ENCODE measurements at regions not wholly inside any gene's neighbourhood (a gene's known extent, or its start where the extent isn't known, plus 50 kb on each side); places are given as distances from the start of the nearest gene placed in this dataset.

DNA sequence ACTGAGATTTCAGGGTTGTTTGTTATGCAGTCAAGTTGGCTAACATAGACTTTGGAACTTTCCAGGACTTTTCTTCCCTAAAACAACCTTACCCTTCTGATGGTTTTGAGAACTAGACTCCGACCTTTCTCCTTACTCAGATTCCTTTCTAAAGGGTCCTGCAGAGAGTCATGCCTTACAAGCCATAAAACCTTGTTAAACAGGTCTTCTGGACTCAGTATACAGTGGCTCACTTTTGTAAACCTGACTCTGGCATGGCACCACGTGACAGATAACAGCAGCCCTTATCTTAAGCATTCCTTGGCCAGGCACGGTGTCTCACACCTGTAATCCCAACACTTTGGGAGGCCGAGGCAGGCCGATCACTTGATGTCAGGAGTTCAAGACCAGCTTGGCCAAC, 253.2 kb upstream of the RAB6C start:
- H3K4me1 ChIP-seq (ENCODE audit: control insufficient read depth, low read length), result no peaks in the 10 kb centered on the region
- no peaks in the 10 kb centered on the region for H3K36me3 ChIP-seq (ENCODE audit: control insufficient read depth, low read length)
- no peaks in the 10 kb centered on the region for H3K9me3 ChIP-seq (ENCODE audit: control insufficient read depth, insufficient read depth, low read length)
- H3F3A ChIP-seq (ENCODE audit: control insufficient read depth, insufficient read depth), result no peaks in the 10 kb centered on the region
- no peaks in the 10 kb centered on the region for H3K27me3 ChIP-seq (ENCODE audit: control insufficient read depth, low read length)
- TF ChIP-seq, protein P1, sequence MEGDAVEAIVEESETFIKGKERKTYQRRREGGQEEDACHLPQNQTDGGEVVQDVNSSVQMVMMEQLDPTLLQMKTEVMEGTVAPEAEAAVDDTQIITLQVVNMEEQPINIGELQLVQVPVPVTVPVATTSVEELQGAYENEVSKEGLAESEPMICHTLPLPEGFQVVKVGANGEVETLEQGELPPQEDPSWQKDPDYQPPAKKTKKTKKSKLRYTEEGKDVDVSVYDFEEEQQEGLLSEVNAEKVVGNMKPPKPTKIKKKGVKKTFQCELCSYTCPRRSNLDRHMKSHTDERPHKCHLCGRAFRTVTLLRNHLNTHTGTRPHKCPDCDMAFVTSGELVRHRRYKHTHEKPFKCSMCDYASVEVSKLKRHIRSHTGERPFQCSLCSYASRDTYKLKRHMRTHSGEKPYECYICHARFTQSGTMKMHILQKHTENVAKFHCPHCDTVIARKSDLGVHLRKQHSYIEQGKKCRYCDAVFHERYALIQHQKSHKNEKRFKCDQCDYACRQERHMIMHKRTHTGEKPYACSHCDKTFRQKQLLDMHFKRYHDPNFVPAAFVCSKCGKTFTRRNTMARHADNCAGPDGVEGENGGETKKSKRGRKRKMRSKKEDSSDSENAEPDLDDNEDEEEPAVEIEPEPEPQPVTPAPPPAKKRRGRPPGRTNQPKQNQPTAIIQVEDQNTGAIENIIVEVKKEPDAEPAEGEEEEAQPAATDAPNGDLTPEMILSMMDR (IDR thresholded peaks at IDR 0.05; ENCODE audit: low read depth, low read length, poor library complexity, severe bottlenecking), result no peak
- no peak for TF ChIP-seq EZH2phosphoT487 (IDR thresholded peaks at IDR 0.05; ENCODE audit: borderline replicate concordance, low read length)
- no peak overlapping the region for H3K27ac ChIP-seq (ENCODE audit: low read depth, low read length)
- no peak overlapping the region for H3K4me3 ChIP-seq (ENCODE audit: low read length)
- no peaks in the 10 kb centered on the region for H3K9me2 ChIP-seq (replicated peaks; ENCODE audit: control insufficient read depth, low read length)
- no peaks in the 10 kb centered on the region for H3K79me2 ChIP-seq (ENCODE audit: control insufficient read depth, low read length)
- no peak overlapping the region for H3K4me2 ChIP-seq (ENCODE audit: low read length)
- H4K20me1 ChIP-seq (ENCODE audit: control insufficient read depth, insufficient read depth, low read depth, low read length), result no peaks in the 10 kb centered on the region

DNA sequence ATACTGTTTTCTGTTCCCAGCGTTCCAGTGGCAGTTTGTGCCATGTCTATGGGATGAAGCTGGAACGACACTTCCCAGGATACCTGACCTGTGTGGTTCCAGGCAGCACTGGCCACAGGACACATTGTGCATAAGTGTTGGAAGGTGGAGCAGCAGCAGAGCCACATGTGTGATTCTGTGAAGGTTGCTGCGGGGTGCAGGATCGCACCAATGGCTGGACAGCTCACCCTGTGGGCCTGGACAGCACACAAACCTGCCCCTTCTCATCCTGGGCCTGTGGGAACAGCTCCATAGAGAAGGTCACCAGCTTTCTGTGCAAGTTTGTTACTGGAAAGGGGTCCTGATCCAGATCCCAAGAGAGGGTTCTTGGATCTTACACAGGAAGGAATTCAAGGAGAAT, 252.2 kb upstream of the RAB6C start:
- no peaks in the 10 kb centered on the region for H3K27me3 ChIP-seq (ENCODE audit: control insufficient read depth, low read length)
- H3K79me2 ChIP-seq (ENCODE audit: control insufficient read depth, low read length), result no peaks in the 10 kb centered on the region
- H3K4me1 ChIP-seq (ENCODE audit: control insufficient read depth, low read length), result no peaks in the 10 kb centered on the region
- no peaks in the 10 kb centered on the region for H3F3A ChIP-seq (ENCODE audit: control insufficient read depth, insufficient read depth)
- H3K27ac ChIP-seq (ENCODE audit: low read depth, low read length), result no peak overlapping the region
- H3K4me3 ChIP-seq (ENCODE audit: low read length), result no peak overlapping the region
- H3K36me3 ChIP-seq (ENCODE audit: control insufficient read depth, low read length), result no peaks in the 10 kb centered on the region
- H3K9me2 ChIP-seq (replicated peaks; ENCODE audit: control insufficient read depth, low read length), result no peaks in the 10 kb centered on the region
- TF ChIP-seq, protein P1 (IDR thresholded peaks at IDR 0.05; ENCODE audit: low read depth, low read length, poor library complexity, severe bottlenecking), result no peak
- no peak for TF ChIP-seq EZH2phosphoT487 (IDR thresholded peaks at IDR 0.05; ENCODE audit: borderline replicate concordance, low read length)
- H4K20me1 ChIP-seq (ENCODE audit: control insufficient read depth, insufficient read depth, low read depth, low read length), result no peaks in the 10 kb centered on the region
- H3K9me3 ChIP-seq (ENCODE audit: control insufficient read depth, insufficient read depth, low read length), result no peaks in the 10 kb centered on the region
- no peak overlapping the region for H3K4me2 ChIP-seq (ENCODE audit: low read length)

DNA sequence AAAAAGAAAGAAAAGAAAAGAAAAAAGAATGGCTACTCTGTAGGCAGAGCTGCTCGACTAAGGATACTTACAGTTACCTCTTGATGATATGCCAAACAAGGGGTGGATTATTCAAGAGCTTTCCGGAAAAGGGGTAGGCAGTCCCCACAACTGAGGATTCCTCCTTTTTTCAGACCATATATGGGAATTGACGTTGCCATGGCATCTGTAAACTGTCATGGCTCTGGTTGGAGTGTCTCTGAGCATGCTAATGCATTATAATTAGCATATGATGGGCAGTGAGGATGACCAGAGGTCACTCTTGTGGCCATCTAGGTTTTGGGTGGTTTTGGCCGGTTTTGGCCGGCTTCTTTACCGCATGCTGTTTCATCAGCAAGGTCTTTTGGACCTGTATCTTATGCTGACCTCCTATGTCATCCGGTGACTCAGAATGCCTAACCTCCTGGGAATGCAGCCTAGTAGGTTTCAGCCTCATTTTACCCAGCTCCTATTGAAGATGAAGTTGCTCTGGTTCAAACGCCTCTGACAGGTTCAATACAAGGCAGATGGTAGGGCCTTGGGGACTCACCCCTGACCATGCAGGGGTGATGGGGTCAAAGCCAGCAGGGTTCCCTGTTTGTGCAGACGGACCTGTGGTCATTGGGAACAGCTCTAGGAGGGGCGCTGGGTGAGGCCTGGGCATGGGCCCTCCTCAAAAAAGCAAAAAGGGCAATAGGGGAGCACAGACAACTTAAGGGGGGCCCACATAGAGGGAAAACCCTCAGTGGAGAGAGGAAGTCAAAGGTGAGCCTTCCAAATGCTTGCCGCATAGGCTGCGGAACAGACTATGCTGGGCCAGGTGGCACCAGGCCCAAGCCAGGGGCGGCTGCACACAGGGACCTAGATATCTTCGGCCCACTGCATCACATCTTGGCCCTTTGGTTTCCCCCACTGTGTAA, 251.2 kb upstream of the RAB6C start:
- no peak overlapping the region for H3K4me2 ChIP-seq (ENCODE audit: low read length)
- H3K27ac ChIP-seq (ENCODE audit: low read depth, low read length), result no peak overlapping the region
- no peak overlapping the region for H3K4me3 ChIP-seq (ENCODE audit: low read length)
- H3K4me1 ChIP-seq (ENCODE audit: control insufficient read depth, low read length), result no peaks in the 10 kb centered on the region
- H3K9me2 ChIP-seq (replicated peaks; ENCODE audit: control insufficient read depth, low read length), result no peaks in the 10 kb centered on the region
- H3F3A ChIP-seq (ENCODE audit: control insufficient read depth, insufficient read depth), result no peaks in the 10 kb centered on the region
- no peaks in the 10 kb centered on the region for H3K9me3 ChIP-seq (ENCODE audit: control insufficient read depth, insufficient read depth, low read length)
- TF ChIP-seq, protein P1 (IDR thresholded peaks at IDR 0.05; ENCODE audit: low read depth, low read length, poor library complexity, severe bottlenecking), result no peak
- TF ChIP-seq EZH2phosphoT487 (IDR thresholded peaks at IDR 0.05; ENCODE audit: borderline replicate concordance, low read length), result no peak
- H4K20me1 ChIP-seq (ENCODE audit: control insufficient read depth, insufficient read depth, low read depth, low read length), result no peaks in the 10 kb centered on the region
- no peaks in the 10 kb centered on the region for H3K27me3 ChIP-seq (ENCODE audit: control insufficient read depth, low read length)
- no peaks in the 10 kb centered on the region for H3K36me3 ChIP-seq (ENCODE audit: control insufficient read depth, low read length)
- H3K79me2 ChIP-seq (ENCODE audit: control insufficient read depth, low read length), result no peaks in the 10 kb centered on the region

All from DOHH2 (cell line).